DND-41 (cell line): ENCODE measurements at regions not wholly inside any gene's neighbourhood (a gene's known extent, or its start where the extent isn't known, plus 50 kb on each side); places are given as distances from the start of the nearest gene placed in this dataset.

Experiments used
- CTCF ChIP-seq: IDR thresholded peaks from 2 replicates; pipeline ENCODE4 v1.5.1; 2012; ENCODE audit warnings: borderline replicate concordance, low read length, moderate library complexity, mild to moderate bottlenecking; ENCODE audit not compliant: poor library complexity, severe bottlenecking; ENCODE audit errors: extremely low read depth
- EZH2 ChIP-seq: IDR thresholded peaks from 3 replicates; pipeline ENCODE4 v1.6.1; 2012; ENCODE audit warnings: borderline replicate concordance, low read depth, mild to moderate bottlenecking, moderate library complexity, low read length, inconsistent platforms; ENCODE audit not compliant: severe bottlenecking

GRCh38 chr4:33512397-33512796 lies 2731.9 kb downstream of the ARAP2 start:
- TF ChIP-seq CTCF (no peak), EZH2 (no peak)
